ENCODE measurements at regions not wholly inside any gene's neighbourhood (a gene's known extent, or its start where the extent isn't known, plus 50 kb on each side); places are given as distances from the start of the nearest gene placed in this dataset.

DNA sequence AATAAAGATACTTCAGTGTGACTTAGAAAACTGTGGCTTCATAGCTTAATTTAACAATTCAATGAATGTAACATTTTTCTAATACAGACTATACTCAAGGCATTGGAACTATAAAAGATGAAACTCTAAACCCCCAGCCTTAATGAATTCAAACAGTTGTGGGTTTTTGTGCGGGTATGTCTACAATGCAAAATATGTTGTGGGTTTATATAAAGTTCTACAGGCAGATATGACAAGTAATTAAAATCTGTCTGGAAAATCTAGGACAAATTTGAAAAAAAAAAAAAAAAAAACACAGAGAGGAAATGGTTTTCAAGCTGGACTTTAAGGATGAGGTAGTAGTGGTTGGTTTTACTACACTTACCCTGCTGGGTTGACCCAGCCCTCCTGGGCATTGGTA is 467.5 kb upstream of the TLE4 start:
- FAIRE-seq = no peak
- no peak overlapping the region for H2AFZ ChIP-seq (ENCODE audit: low read depth, low read length)
- H4K20me1 ChIP-seq (replicated peaks; ENCODE audit: control insufficient read depth, extremely low read depth, insufficient read depth, low read length) = no peaks in the 10 kb centered on the region
- no TSS peak for BruUV-seq (replicated peaks)
- H3K27me3 ChIP-seq (ENCODE audit: control insufficient read depth in 2 of 2, insufficient read depth in 2 of 2, low read length in 2 of 2) = no peaks in the 10 kb centered on the region
- no peak for DNase-seq (ENCODE audit: low read depth, low spot score)
- CTCF ChIA-PET = no interaction called here
- H3K4me1 ChIP-seq (ENCODE audit: control insufficient read depth, extremely low read depth, insufficient read depth, low read length) = no peaks in the 10 kb centered on the region
- no peak overlapping the region for H3K27ac ChIP-seq (ENCODE audit: insufficient read depth, low read depth, low read length)
- no peaks in the 10 kb centered on the region for H3K9me3 ChIP-seq (replicated peaks; ENCODE audit: control insufficient read depth, insufficient read depth, low read length)
- dilution Hi-C loops (cut with MboI; ENCODE audit: extremely low pct_ligation_motif_present, low sequenced_read_pairs) (no loop called here), intact Hi-C loops (cut with micrococcal nuclease) (no loop called here)
- TF ChIP-seq EZH2 (IDR thresholded peaks at IDR 0.05; ENCODE audit: borderline replicate concordance, low read depth, low read length, severe bottlenecking) (no peak), MYC (IDR thresholded peaks at IDR 0.05; ENCODE audit: low read depth, low read length) (no peak)
- TF ChIP-seq, protein P1, sequence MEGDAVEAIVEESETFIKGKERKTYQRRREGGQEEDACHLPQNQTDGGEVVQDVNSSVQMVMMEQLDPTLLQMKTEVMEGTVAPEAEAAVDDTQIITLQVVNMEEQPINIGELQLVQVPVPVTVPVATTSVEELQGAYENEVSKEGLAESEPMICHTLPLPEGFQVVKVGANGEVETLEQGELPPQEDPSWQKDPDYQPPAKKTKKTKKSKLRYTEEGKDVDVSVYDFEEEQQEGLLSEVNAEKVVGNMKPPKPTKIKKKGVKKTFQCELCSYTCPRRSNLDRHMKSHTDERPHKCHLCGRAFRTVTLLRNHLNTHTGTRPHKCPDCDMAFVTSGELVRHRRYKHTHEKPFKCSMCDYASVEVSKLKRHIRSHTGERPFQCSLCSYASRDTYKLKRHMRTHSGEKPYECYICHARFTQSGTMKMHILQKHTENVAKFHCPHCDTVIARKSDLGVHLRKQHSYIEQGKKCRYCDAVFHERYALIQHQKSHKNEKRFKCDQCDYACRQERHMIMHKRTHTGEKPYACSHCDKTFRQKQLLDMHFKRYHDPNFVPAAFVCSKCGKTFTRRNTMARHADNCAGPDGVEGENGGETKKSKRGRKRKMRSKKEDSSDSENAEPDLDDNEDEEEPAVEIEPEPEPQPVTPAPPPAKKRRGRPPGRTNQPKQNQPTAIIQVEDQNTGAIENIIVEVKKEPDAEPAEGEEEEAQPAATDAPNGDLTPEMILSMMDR (IDR thresholded peaks at IDR 0.05; ENCODE audit: extremely low read depth in 1 of 2, insufficient read depth in 1 of 2, low read depth in 1 of 2, low read length in 2 of 2) = no peak
- no peaks in the 10 kb centered on the region for H3K9me1 ChIP-seq (replicated peaks; ENCODE audit: control insufficient read depth, extremely low read depth, insufficient read depth, low read length)
- no peak overlapping the region for H3K9ac ChIP-seq (replicated peaks; ENCODE audit: extremely low read depth, insufficient read depth, low read length)
- H3K79me2 ChIP-seq (ENCODE audit: control insufficient read depth, insufficient read depth, low read length) = no peaks in the 10 kb centered on the region
- H3K4me2 ChIP-seq (ENCODE audit: insufficient read depth, low read length) = no peak overlapping the region
- H3K36me3 ChIP-seq (ENCODE audit: control insufficient read depth in 2 of 2, extremely low read depth in 1 of 2, insufficient read depth in 2 of 2, low read length in 2 of 2) = no peaks in the 10 kb centered on the region
- H3K4me3 ChIP-seq (replicated peaks in 1 of 3; ENCODE audit: insufficient read depth in 1 of 3, low read depth in 1 of 3, low read length in 3 of 3) = no peak overlapping the region
- POLR2A ChIA-PET = no interaction called here

DNA sequence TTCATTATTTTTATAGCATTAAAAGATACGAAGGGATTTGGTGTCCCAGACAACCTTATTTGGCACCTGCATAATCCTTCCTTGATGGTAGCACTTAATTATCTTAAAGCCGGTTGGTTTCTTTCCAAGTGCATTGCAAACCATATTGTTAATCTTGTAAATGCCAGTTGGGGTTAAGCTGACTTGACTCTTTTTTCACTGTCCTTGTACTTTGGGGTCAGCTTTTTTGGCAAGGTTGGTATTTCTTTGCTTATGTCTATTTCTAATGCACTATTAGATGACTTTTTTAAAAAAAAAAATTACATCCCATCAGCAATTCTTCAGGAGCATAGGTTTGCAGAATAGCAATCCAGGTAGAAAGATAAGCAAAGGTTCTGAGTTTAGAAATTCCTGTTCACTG is 466.8 kb upstream of the TLE4 start:
- POLR2A ChIA-PET = no interaction called here

More for the DNA sequence above, 466.8 kb upstream of the TLE4 start:
- FAIRE-seq (peak; percentile 4), DNase-seq (ENCODE audit: low read depth, low spot score) (no peak)
- no peak overlapping the region for H3K4me2 ChIP-seq (ENCODE audit: insufficient read depth, low read length)
- H4K20me1 ChIP-seq (replicated peaks; ENCODE audit: control insufficient read depth, extremely low read depth, insufficient read depth, low read length) = no peaks in the 10 kb centered on the region
- no peak overlapping the region for H3K27ac ChIP-seq (ENCODE audit: insufficient read depth, low read depth, low read length)
- no TSS peak for BruUV-seq (replicated peaks)
- H3K4me3 ChIP-seq (replicated peaks in 1 of 3; ENCODE audit: insufficient read depth in 1 of 3, low read depth in 1 of 3, low read length in 3 of 3) = no peak overlapping the region
- intact Hi-C loops (cut with micrococcal nuclease) (no loop called here), dilution Hi-C loops (cut with MboI; ENCODE audit: extremely low pct_ligation_motif_present, low sequenced_read_pairs) (no loop called here)
- H2AFZ ChIP-seq (ENCODE audit: low read depth, low read length) = no peak overlapping the region
- no peaks in the 10 kb centered on the region for H3K27me3 ChIP-seq (ENCODE audit: control insufficient read depth in 2 of 2, insufficient read depth in 2 of 2, low read length in 2 of 2)
- no peaks in the 10 kb centered on the region for H3K9me3 ChIP-seq (replicated peaks; ENCODE audit: control insufficient read depth, insufficient read depth, low read length)
- H3K4me1 ChIP-seq (ENCODE audit: control insufficient read depth, extremely low read depth, insufficient read depth, low read length) = no peaks in the 10 kb centered on the region
- H3K9ac ChIP-seq (replicated peaks; ENCODE audit: extremely low read depth, insufficient read depth, low read length) = no peak overlapping the region
- CTCF ChIA-PET = no interaction called here
- TF ChIP-seq MYC (IDR thresholded peaks at IDR 0.05; ENCODE audit: low read depth, low read length) (no peak), POLR2A (IDR thresholded peaks at IDR 0.05; ENCODE audit: low read depth, low read length) (no peak), GATA2 (IDR thresholded peaks at IDR 0.05; ENCODE audit: insufficient read depth, insufficient read length, low read depth, low read length) (no peak), POLR2AphosphoS5 (IDR thresholded peaks at IDR 0.05; ENCODE audit: insufficient read depth, low read depth, low read length) (no peak), JUN (IDR thresholded peaks at IDR 0.05; ENCODE audit: borderline replicate concordance, insufficient read depth, insufficient read length, low read depth) (no peak), EZH2 (IDR thresholded peaks at IDR 0.05; ENCODE audit: borderline replicate concordance, low read depth, low read length, severe bottlenecking) (no peak), FOS (IDR thresholded peaks at IDR 0.05; ENCODE audit: borderline replicate concordance, insufficient read depth, low read length) (no peak)
- TF ChIP-seq, protein P1 (IDR thresholded peaks at IDR 0.05; ENCODE audit: extremely low read depth in 1 of 2, insufficient read depth in 1 of 2, low read depth in 1 of 2, low read length in 2 of 2) = no peak
- TF ChIP-seq, protein P2, sequence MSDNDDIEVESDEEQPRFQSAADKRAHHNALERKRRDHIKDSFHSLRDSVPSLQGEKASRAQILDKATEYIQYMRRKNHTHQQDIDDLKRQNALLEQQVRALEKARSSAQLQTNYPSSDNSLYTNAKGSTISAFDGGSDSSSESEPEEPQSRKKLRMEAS (IDR thresholded peaks at IDR 0.05; ENCODE audit: insufficient read depth, insufficient read length) = no peak
- no peaks in the 10 kb centered on the region for H3K9me1 ChIP-seq (replicated peaks; ENCODE audit: control insufficient read depth, extremely low read depth, insufficient read depth, low read length)
- H3K79me2 ChIP-seq (ENCODE audit: control insufficient read depth, insufficient read depth, low read length) = no peaks in the 10 kb centered on the region
- no peaks in the 10 kb centered on the region for H3K36me3 ChIP-seq (ENCODE audit: control insufficient read depth in 2 of 2, extremely low read depth in 1 of 2, insufficient read depth in 2 of 2, low read length in 2 of 2)
